Stomach (tissue), 4 donors: ENCODE measurements at regions not wholly inside any gene's neighbourhood (a gene's known extent, or its start where the extent isn't known, plus 50 kb on each side); places are given as distances from the start of the nearest gene placed in this dataset.

Experiments
- EP300 ChIP-seq: sonication (generic); formaldehyde crosslinking; IDR thresholded peaks from one replicate; pipeline ENCODE4 v1.6.1; 2017; ENCODE audit warnings: antibody characterized with exemption
- POLR2A ChIP-seq, 4 donors: fragments of 450-650 bp; IDR thresholded peaks; one replicate each; pipeline ENCODE4 v1.6.1; 2016; ENCODE audit warnings: antibody characterized with exemption in 4 of 4, control low read depth in 2 of 4, mild to moderate bottlenecking in 1 of 4, moderate library complexity in 1 of 4
- POLR2AphosphoS5 ChIP-seq, 3 donors: sonication (generic); formaldehyde crosslinking; IDR thresholded peaks; one replicate each; pipeline ENCODE4 v1.6.1; 2016; ENCODE audit warnings: antibody characterized with exemption in 3 of 3
- TF ChIP-seq, protein P1 (sequence below), 7 experiments: fragments of 450-650 bp in 4 of 7; fragments of 200-600 bp in 3 of 7; sonication (generic) in 3 of 7; IDR thresholded peaks; one replicate each; pipeline ENCODE4 v1.5.1; 2016 to 2019; ENCODE audit warnings: antibody characterized with exemption in 7 of 7, control low read depth in 2 of 7, mild to moderate bottlenecking in 1 of 7

DNA sequence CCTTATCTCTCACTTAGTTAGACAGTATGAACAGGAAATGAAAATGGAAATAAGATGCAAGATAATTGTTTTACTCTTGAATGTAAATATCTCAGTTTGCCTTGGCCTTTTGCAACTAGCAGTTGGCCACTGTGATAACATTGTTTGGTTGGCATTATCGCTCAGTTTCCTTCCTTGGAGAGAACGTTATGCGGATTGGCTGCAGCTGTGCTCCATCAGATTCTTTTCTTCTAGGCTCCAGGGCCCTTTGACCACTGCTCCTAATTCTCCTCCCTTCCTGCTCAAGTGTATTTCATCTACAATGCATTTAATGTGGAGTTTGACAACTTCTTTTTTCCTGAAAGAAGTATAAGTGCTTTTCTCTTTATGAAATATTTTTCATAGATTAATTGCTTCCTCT is 284.2 kb downstream of the ADAMTS20 start:
- TF ChIP-seq, protein P1, sequence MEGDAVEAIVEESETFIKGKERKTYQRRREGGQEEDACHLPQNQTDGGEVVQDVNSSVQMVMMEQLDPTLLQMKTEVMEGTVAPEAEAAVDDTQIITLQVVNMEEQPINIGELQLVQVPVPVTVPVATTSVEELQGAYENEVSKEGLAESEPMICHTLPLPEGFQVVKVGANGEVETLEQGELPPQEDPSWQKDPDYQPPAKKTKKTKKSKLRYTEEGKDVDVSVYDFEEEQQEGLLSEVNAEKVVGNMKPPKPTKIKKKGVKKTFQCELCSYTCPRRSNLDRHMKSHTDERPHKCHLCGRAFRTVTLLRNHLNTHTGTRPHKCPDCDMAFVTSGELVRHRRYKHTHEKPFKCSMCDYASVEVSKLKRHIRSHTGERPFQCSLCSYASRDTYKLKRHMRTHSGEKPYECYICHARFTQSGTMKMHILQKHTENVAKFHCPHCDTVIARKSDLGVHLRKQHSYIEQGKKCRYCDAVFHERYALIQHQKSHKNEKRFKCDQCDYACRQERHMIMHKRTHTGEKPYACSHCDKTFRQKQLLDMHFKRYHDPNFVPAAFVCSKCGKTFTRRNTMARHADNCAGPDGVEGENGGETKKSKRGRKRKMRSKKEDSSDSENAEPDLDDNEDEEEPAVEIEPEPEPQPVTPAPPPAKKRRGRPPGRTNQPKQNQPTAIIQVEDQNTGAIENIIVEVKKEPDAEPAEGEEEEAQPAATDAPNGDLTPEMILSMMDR (IDR thresholded peaks at IDR 0.05) = no peak
- no peak for TF ChIP-seq EP300
- no peak for TF ChIP-seq POLR2A (IDR thresholded peaks at IDR 0.05)
- TF ChIP-seq POLR2AphosphoS5 (IDR thresholded peaks at IDR 0.05) = peak in 2 of 3 donors; percentile 63 to 81
